Body of pancreas (tissue), 4 donors: ENCODE measurements at regions not wholly inside any gene's neighbourhood (a gene's known extent, or its start where the extent isn't known, plus 50 kb on each side); places are given as distances from the start of the nearest gene placed in this dataset.

Source experiments
- CTCF ChIP-seq, 7 experiments: fragments of 450-650 bp in 4 of 7; fragments of 200-600 bp in 3 of 7; sonication (generic) in 3 of 7; IDR thresholded peaks; one replicate each; pipeline ENCODE4 v1.5.1; 2016 to 2019; ENCODE audit warnings: antibody characterized with exemption in 7 of 7
- POLR2A ChIP-seq, 3 donors: fragments of 450-650 bp; IDR thresholded peaks; one replicate each; pipeline ENCODE4 v1.6.1; 2016; ENCODE audit warnings: antibody characterized with exemption in 3 of 3, mild to moderate bottlenecking in 2 of 3

GRCh38 chr2:75428646-75429443, 131.9 kb downstream of the EVA1A start:
- no peak for TF ChIP-seq CTCF (IDR thresholded peaks at IDR 0.05)
- TF ChIP-seq POLR2A (IDR thresholded peaks at IDR 0.05), result no peak
